Psoas muscle (tissue), 7 donors: ENCODE measurements at regions not wholly inside any gene's neighbourhood (a gene's known extent, or its start where the extent isn't known, plus 50 kb on each side); places are given as distances from the start of the nearest gene placed in this dataset.
"Not testable (repeated sequence)": the region's sequence is repeated elsewhere in the genome, so short reads cannot be mapped to it uniquely, and the experiment has no call there.

ENCODE experiments used
- ATAC-seq, 4 donors: fragments of 200-7000 bp; cut with Tn5 transposase; one replicate each; pipeline ENCODE4 v1.9.1; 2020; ENCODE audit warnings: moderate library complexity in 3 of 4, mild to moderate bottlenecking in 2 of 4
- DNase-seq, 2 donors: peaks; one replicate each; pipeline ENCODE4 v3.0.0-alpha.2; 2020
- H3K27ac ChIP-seq: fragments of 200-600 bp; one replicate; pipeline ENCODE4 v1.8.0; 2022
- H3K27me3 ChIP-seq, 3 donors: fragments of 200-600 bp in 1 of 3; one replicate each; pipeline versions ENCODE4 v1.6.1 to v1.8.0; 2013 to 2022; ENCODE audit warnings: low read length in 2 of 3, mild to moderate bottlenecking in 2 of 3, moderate library complexity in 1 of 3; ENCODE audit not compliant: insufficient read depth in 3 of 3
- H3K36me3 ChIP-seq, 2 donors: fragments of 200-600 bp in 1 of 2; one replicate each; pipeline versions ENCODE4 v1.6.1 to v1.8.0; 2013 to 2022; ENCODE audit warnings: low read depth in 1 of 2, mild to moderate bottlenecking in 1 of 2, moderate library complexity in 1 of 2; ENCODE audit not compliant: insufficient read depth in 1 of 2
- H3K4me1 ChIP-seq: fragments of 200-600 bp; one replicate; pipeline ENCODE4 v1.8.0; 2022
- H3K4me3 ChIP-seq: fragments of 200-600 bp; one replicate; pipeline ENCODE4 v1.8.0; 2022; ENCODE audit warnings: mild to moderate bottlenecking
- H3K9me3 ChIP-seq: fragments of 200-600 bp; one replicate; pipeline ENCODE4 v1.8.0; 2022
- WGBS, 3 donors: extraction: QIAGEN DNeasy Blood & Tissue Kit; methylation state at CpG; one replicate each; pipeline versions ENCODE4 v1.1.6 to v1.1.7; 2013; 5-methylcytosine and 5-hydroxymethylcytosine counted together
- intact Hi-C, 2 donors: fragments of 100-400 bp; cut with DNase I; formaldehyde crosslinking; loops; one replicate each; pipeline versions ENCODE4 v1.11.0 to v1.14.2; 2022
- TF ChIP-seq, protein P1 (sequence below): fragments of 200-600 bp; IDR thresholded peaks from one replicate; pipeline ENCODE4 v1.8.0; 2022; ENCODE audit warnings: antibody characterized with exemption
- donor health status: healthy with polysubstance abuse.
- donor health status: DM: no; HTN: no; CAD: no; lungs with moderate emphysema.
- donor health status: Bipolar disorder and iron deficiency.
- donor health status: healthy.
- donor health status: DM: yes; HTN: yes; CAD: no.
- donor health status: DM: no; HTN: no; CAD: no.
- donor health status: DM: yes; HTN: yes; CAD: no.

DNA sequence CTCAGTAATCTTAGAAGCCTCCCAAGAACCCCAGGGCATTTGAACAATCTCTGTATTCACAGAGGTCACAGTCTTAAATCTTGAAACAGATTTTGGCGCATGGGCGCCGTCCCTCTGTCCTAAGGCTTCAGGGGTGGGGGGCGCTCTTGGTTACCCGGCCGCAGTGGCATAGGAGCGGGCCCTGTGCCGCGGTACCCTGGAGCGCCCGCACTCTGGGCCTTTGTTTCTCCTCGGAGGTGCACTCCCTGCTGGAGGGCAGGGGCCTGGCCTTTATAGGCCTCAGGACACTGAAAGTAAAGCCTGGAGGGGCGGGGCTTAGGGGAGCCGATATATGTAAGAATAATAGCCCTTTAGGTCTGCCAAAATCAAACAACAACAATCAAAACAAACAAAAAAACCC lies 197.3 kb upstream of the FOLH1 start:
- no peaks in the 10 kb centered on the region for H3K4me1 ChIP-seq
- 87 to 92% (median 88%) methylated on average over 14 of the region's 14 CpGs for WGBS, 3 donors
- no peaks in the 10 kb centered on the region for H3K9me3 ChIP-seq
- intact Hi-C loops, result no loop called here
- no peak overlapping the region for H3K4me3 ChIP-seq
- ATAC-seq (no peak), DNase-seq (peak in 1 of 2 donors; percentile 28)
- H3K27me3 ChIP-seq, result no peaks in the 10 kb centered on the region
- TF ChIP-seq, protein P1, sequence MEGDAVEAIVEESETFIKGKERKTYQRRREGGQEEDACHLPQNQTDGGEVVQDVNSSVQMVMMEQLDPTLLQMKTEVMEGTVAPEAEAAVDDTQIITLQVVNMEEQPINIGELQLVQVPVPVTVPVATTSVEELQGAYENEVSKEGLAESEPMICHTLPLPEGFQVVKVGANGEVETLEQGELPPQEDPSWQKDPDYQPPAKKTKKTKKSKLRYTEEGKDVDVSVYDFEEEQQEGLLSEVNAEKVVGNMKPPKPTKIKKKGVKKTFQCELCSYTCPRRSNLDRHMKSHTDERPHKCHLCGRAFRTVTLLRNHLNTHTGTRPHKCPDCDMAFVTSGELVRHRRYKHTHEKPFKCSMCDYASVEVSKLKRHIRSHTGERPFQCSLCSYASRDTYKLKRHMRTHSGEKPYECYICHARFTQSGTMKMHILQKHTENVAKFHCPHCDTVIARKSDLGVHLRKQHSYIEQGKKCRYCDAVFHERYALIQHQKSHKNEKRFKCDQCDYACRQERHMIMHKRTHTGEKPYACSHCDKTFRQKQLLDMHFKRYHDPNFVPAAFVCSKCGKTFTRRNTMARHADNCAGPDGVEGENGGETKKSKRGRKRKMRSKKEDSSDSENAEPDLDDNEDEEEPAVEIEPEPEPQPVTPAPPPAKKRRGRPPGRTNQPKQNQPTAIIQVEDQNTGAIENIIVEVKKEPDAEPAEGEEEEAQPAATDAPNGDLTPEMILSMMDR, result no peak
- H3K36me3 ChIP-seq, result no peaks in the 10 kb centered on the region
- no peak overlapping the region for H3K27ac ChIP-seq

GRCh38 chr11:49395789-49396188 lies 187.4 kb upstream of the FOLH1 start:
- DNase-seq, H3K4me3 ChIP-seq, H3K27me3 ChIP-seq, intact Hi-C loops, ATAC-seq, H3K36me3 ChIP-seq, H3K9me3 ChIP-seq, H3K27ac ChIP-seq, H3K4me1 ChIP-seq: not testable (repeated sequence)

DNA sequence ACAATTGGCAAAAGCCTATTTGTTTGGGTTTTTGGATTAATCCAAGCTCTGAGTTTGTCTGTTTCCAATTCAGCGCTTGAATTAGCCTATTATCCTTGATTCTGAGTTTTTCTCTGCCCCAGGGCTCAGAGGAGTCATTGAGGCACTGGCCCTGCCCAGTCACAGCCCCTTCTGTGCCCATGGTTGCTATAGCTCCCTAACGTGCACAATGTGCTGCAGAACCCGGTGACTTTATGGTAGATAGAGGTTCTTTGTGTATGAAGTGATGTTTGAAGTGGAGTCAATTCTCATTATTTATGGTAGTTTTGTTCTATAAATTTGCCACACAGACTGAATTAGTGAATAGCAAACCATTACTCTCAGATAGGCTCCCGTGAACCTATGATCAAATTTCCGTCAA lies 182.0 kb upstream of the FOLH1 start:
- ATAC-seq, H3K4me1 ChIP-seq, H3K9me3 ChIP-seq, H3K27ac ChIP-seq, DNase-seq, H3K4me3 ChIP-seq, intact Hi-C loops, H3K36me3 ChIP-seq, H3K27me3 ChIP-seq: not testable (repeated sequence)
- 71 to 72% (median 72%) methylated on average over 5 of the region's 5 CpGs for WGBS, 3 donors

GRCh38 chr11:49389149-49389548 lies 180.7 kb upstream of the FOLH1 start:
- intact Hi-C loops, H3K9me3 ChIP-seq, H3K4me1 ChIP-seq, H3K4me3 ChIP-seq, H3K27me3 ChIP-seq, ATAC-seq, H3K27ac ChIP-seq, H3K36me3 ChIP-seq, DNase-seq: not testable (repeated sequence)
- 60 to 64% (median 63%) methylated on average over 3 of the region's 3 CpGs for WGBS, 3 donors

DNA sequence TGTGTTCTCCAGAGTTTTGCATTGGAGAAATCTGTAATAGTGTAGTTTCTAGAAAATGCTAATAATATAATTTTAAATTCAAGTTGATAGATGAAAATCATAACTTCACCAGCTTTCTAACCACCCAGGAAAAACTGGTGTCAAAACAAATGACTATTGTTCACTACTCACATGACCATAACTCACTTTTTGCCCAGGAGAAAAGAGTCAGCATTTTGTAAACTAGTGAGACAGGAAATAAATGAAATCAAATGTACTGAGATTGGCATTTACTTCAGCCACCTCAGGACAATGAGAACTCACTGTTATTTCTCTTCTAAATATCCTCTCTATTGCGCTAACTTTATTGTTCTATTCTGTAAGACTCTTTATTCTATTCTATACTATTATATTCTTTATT lies 176.0 kb upstream of the FOLH1 start:
- 86 to 93% (median 92%) methylated on average over 1 of the region's 1 CpG for WGBS, 3 donors
- H3K27ac ChIP-seq, intact Hi-C loops, H3K27me3 ChIP-seq, H3K9me3 ChIP-seq, H3K4me1 ChIP-seq, ATAC-seq, DNase-seq, H3K4me3 ChIP-seq, H3K36me3 ChIP-seq: not testable (repeated sequence)

DNA sequence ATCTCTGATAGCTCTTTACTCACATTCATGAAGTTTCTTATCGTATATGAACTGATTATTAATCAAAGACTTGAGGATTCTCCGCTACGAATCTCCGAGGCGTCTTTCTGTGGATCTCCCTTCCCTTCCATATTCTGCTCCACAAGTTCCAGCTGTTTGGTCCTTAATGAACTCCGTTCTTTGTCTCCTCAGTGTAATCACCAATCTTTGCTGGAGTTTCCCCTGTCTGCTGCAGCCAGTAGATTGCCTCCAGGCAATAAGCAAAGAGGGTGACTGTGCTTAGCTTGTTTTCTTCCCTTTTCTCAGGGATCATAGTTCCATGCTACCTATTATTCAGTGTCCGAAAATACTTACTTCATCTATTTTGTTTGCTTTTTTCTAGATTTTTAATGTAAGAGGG lies 169.6 kb upstream of the FOLH1 start:
- no peaks in the 10 kb centered on the region for H3K4me1 ChIP-seq
- H3K27me3 ChIP-seq, result no peaks in the 10 kb centered on the region
- TF ChIP-seq, protein P1, result no peak
- no peaks in the 10 kb centered on the region for H3K36me3 ChIP-seq
- H3K4me3 ChIP-seq, result no peak overlapping the region
- ATAC-seq, result no peak
- DNase-seq, result no peak
- intact Hi-C loops, result no loop called here
- H3K9me3 ChIP-seq, result no peaks in the 10 kb centered on the region
- no peak overlapping the region for H3K27ac ChIP-seq
- 79 to 83% (median 81%) methylated on average over 7 of the region's 7 CpGs for WGBS, 3 donors

GRCh38 chr11:49373866-49374265 lies 165.5 kb upstream of the FOLH1 start:
- ATAC-seq, H3K27ac ChIP-seq, H3K9me3 ChIP-seq, intact Hi-C loops, H3K27me3 ChIP-seq, H3K36me3 ChIP-seq, H3K4me1 ChIP-seq, H3K4me3 ChIP-seq, DNase-seq: not testable (repeated sequence)
- WGBS, 3 donors, result 67 to 69% (median 68%) methylated on average over 5 of the region's 5 CpGs

DNA sequence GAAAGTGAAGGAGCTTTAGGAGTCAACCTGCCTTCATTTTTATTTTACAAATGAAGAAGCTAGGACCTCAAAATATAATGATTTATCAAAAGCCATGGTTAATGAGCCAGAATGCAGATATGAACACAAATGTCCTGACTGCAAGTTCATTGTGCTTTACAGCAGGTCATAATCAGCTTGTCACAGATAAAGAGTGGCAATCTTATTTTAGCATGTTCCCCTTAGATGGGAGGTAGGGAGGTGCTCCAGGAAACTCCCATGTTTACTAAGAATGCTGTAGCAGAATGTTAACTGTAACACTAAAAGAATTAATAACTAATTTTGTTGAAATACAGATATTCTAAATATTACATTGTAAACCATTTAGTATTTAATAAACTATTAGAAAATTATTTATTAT lies 165.0 kb upstream of the FOLH1 start:
- H3K9me3 ChIP-seq, intact Hi-C loops, H3K4me3 ChIP-seq, H3K27ac ChIP-seq, H3K4me1 ChIP-seq, H3K27me3 ChIP-seq, H3K36me3 ChIP-seq, DNase-seq, ATAC-seq: not testable (repeated sequence)

- ATAC-seq, H3K36me3 ChIP-seq, H3K27me3 ChIP-seq, DNase-seq, H3K4me3 ChIP-seq, intact Hi-C loops, H3K27ac ChIP-seq, H3K9me3 ChIP-seq, H3K4me1 ChIP-seq: not testable (repeated sequence)
Observed at GRCh38 chr11:49372137-49372536, 163.7 kb upstream of the FOLH1 start.

GRCh38 chr11:49368556-49368955 lies 160.2 kb upstream of the FOLH1 start:
- H3K4me1 ChIP-seq, H3K9me3 ChIP-seq, H3K27me3 ChIP-seq, H3K36me3 ChIP-seq, intact Hi-C loops, ATAC-seq, H3K4me3 ChIP-seq, DNase-seq, H3K27ac ChIP-seq: not testable (repeated sequence)
- WGBS, 3 donors, result 54 to 76% (median 62%) methylated on average over 2 of the region's 2 CpGs
